ENCODE measurements at regions not wholly inside any gene's neighbourhood (a gene's known extent, or its start where the extent isn't known, plus 50 kb on each side); places are given as distances from the start of the nearest gene placed in this dataset.

GRCh38 chr22:27494785-27495184 is 306.8 kb downstream of the MN1 start:
- no peak for DNase-seq

- DNase-seq, result no peak
These were observed 306.2 kb downstream of the MN1 start for GRCh38 chr22:27495325-27495724.

- no peak for DNase-seq
These were observed 302.4 kb downstream of the MN1 start for GRCh38 chr22:27499121-27499520.

GRCh38 chr22:27501191-27501936 is 300.2 kb downstream of the MN1 start:
- DNase-seq, result no peak

GRCh38 chr22:27502327-27502726 is 299.2 kb downstream of the MN1 start:
- DNase-seq, result no peak

- no peak for DNase-seq
These were observed 296.9 kb downstream of the MN1 start for GRCh38 chr22:27504360-27505253.

GRCh38 chr22:27507111-27507611 is 294.4 kb downstream of the MN1 start:
- DNase-seq, result no peak

- no peak for DNase-seq
These were observed 293.5 kb downstream of the MN1 start for GRCh38 chr22:27507935-27508526.

- DNase-seq, result no peak
These were observed 292.2 kb downstream of the MN1 start for GRCh38 chr22:27509132-27509920.

- no peak for DNase-seq
These were observed 291.5 kb downstream of the MN1 start for GRCh38 chr22:27510024-27510423.

GRCh38 chr22:27512283-27512761 is 289.2 kb downstream of the MN1 start:
- DNase-seq, result no peak

- DNase-seq, result no peak
These were observed 288.5 kb downstream of the MN1 start for GRCh38 chr22:27513021-27513420.

GRCh38 chr22:27514601-27515523 is 286.7 kb downstream of the MN1 start:
- DNase-seq, result no peak

- no peak for DNase-seq
These were observed 284.0 kb downstream of the MN1 start for GRCh38 chr22:27517361-27518155.

- no peak for DNase-seq
These were observed 282.8 kb downstream of the MN1 start for GRCh38 chr22:27518531-27519340.

- no peak for DNase-seq
These were observed 277.8 kb downstream of the MN1 start for GRCh38 chr22:27523711-27524110.

GRCh38 chr22:27525711-27526110 is 275.8 kb downstream of the MN1 start:
- no peak for DNase-seq

GRCh38 chr22:27526901-27527300 is 274.7 kb downstream of the MN1 start:
- no peak for DNase-seq

- DNase-seq, result no peak
These were observed 269.6 kb downstream of the MN1 start for GRCh38 chr22:27531782-27532530.

All from activated CD4-positive, alpha-beta T cell treated with anti-CD3 and anti-CD28 coated beads for 4 hours (primary cell).